SK-N-SH (cell line): ENCODE measurements at regions not wholly inside any gene's neighbourhood (a gene's known extent, or its start where the extent isn't known, plus 50 kb on each side); places are given as distances from the start of the nearest gene placed in this dataset.

Experiments used
- CTCF ChIA-PET: fragments of 300-600, 350-600 bp; formaldehyde crosslinking; extraction: SDS; loops from one replicate; lab custom pipeline; 2021; lab: Yijun Ruan, JAX
- POLR2A ChIA-PET: fragments of 350-600 bp; sonication (Branson Sonifier 250); formaldehyde crosslinking; extraction: SDS; loops from one replicate; lab custom pipeline; 2020; ENCODE audit warnings: antibody characterized with exemption, inconsistent platforms; lab: Yijun Ruan, JAX
- DNase-seq: peaks from one replicate; pipeline ENCODE4 v3.0.0; 2012
- H2AFZ ChIP-seq: fragments of 200-600 bp; sonication (generic); 2 replicates; pipeline ENCODE4 v1.8.1; 2016; ENCODE audit warnings: antibody characterized with exemption, mild to moderate bottlenecking, low read depth
- H3F3A ChIP-seq: fragments of 200-600 bp; sonication (generic); replicated peaks from 2 replicates; pipeline ENCODE3; 2016; ENCODE audit warnings: antibody characterized with exemption, mild to moderate bottlenecking; ENCODE audit not compliant: insufficient read depth
- H3K27ac ChIP-seq, 2 experiments: fragments of 200-500 bp in 1 of 2; fragments of 200-600 bp in 1 of 2; sonication (Bioruptor generic) in 1 of 2; sonication (generic), shearing (Covaris generic) in 1 of 2; 2 replicates each; pipeline versions ENCODE4 v1.5.1 to v1.6.1; 2014 to 2016; ENCODE audit warnings: low read depth in 2 of 2, inconsistent platforms in 1 of 2, low read length in 1 of 2, mild to moderate bottlenecking in 1 of 2, mixed read lengths in 1 of 2
- H3K27me3 ChIP-seq: fragments of 200-600 bp; sonication (generic), shearing (Covaris generic); 2 replicates; pipeline ENCODE4 v1.6.1; 2016; ENCODE audit warnings: mixed run types; ENCODE audit not compliant: insufficient read depth
- H3K36me3 ChIP-seq, 2 experiments: fragments of 200-500 bp in 1 of 2; fragments of 200-600 bp in 1 of 2; sonication (Bioruptor generic) in 1 of 2; sonication (generic) in 1 of 2; replicated peaks in 1 of 2; 2 replicates each; pipeline versions ENCODE3 to v1.5.1; 2014 to 2016; ENCODE audit warnings: low read length in 1 of 2, mild to moderate bottlenecking in 1 of 2; ENCODE audit not compliant: insufficient read depth in 2 of 2, control insufficient read depth in 1 of 2
- H3K4me1 ChIP-seq, 2 experiments: fragments of 200-500 bp in 1 of 2; fragments of 200-600 bp in 1 of 2; sonication (Bioruptor generic) in 1 of 2; sonication (generic), shearing (Covaris generic) in 1 of 2; 2 replicates each; pipeline versions ENCODE4 v1.5.1 to v1.6.1; 2014 to 2016; ENCODE audit warnings: low read depth in 1 of 2, low read length in 1 of 2, mixed run types in 1 of 2; ENCODE audit not compliant: insufficient read depth in 2 of 2, control insufficient read depth in 1 of 2
- H3K4me2 ChIP-seq: fragments of 200-600 bp; sonication (generic), shearing (Covaris generic); 2 replicates; pipeline ENCODE4 v1.6.1; 2017; ENCODE audit warnings: mixed run types
- H3K4me3 ChIP-seq, 2 experiments: fragments of 200-500 bp in 1 of 2; fragments of 200-600 bp in 1 of 2; sonication (Bioruptor generic) in 1 of 2; sonication (generic), shearing (Covaris generic) in 1 of 2; 2 replicates each; pipeline versions ENCODE4 v1.5.1 to v1.8.1; 2014 to 2016; ENCODE audit warnings: low read depth in 2 of 2, inconsistent platforms in 1 of 2, low read length in 1 of 2, mild to moderate bottlenecking in 1 of 2, mixed read lengths in 1 of 2, moderate library complexity in 1 of 2
- H3K79me2 ChIP-seq: fragments of 200-600 bp; sonication (generic); 2 replicates; pipeline ENCODE4 v1.8.1; 2017; ENCODE audit warnings: mild to moderate bottlenecking; ENCODE audit not compliant: insufficient read depth
- H3K9ac ChIP-seq: fragments of 200-600 bp; sonication (generic); 2 replicates; pipeline ENCODE4 v1.6.1; 2017; ENCODE audit warnings: mixed run types
- H3K9me2 ChIP-seq: fragments of 200-600 bp; sonication (generic); 2 replicates; pipeline ENCODE4 v1.6.1; 2017; ENCODE audit warnings: mixed run types
- H3K9me3 ChIP-seq: fragments of 200-600 bp; sonication (generic); 2 replicates; pipeline ENCODE4 v1.6.1; 2017; ENCODE audit warnings: mixed run types, mild to moderate bottlenecking, moderate library complexity
- H4K20me1 ChIP-seq: fragments of 200-600 bp; sonication (generic); 2 replicates; pipeline ENCODE4 v1.6.1; 2017; ENCODE audit warnings: mild to moderate bottlenecking, mixed run types; ENCODE audit not compliant: insufficient read depth
- EZH2phosphoT487 ChIP-seq: fragments of 200-600 bp; sonication (generic); IDR thresholded peaks from 2 replicates; pipeline ENCODE4 v1.6.1; 2017; ENCODE audit warnings: low read depth, mixed run types, mild to moderate bottlenecking, antibody characterized with exemption, moderate library complexity, borderline replicate concordance
- FOXJ3 ChIP-seq: sonication (generic); formaldehyde crosslinking; IDR thresholded peaks from 2 replicates; pipeline ENCODE4 v1.5.1; 2020; ENCODE audit warnings: mild to moderate bottlenecking, missing genetic modification reagents
- FOXM1 ChIP-seq: IDR thresholded peaks from 2 replicates; pipeline ENCODE4 v1.4.0; 2012; ENCODE audit warnings: low read depth, mild to moderate bottlenecking
- GATA2 ChIP-seq: sonication (generic); formaldehyde crosslinking; IDR thresholded peaks from 2 replicates; pipeline ENCODE4 v1.5.0; 2020; ENCODE audit warnings: mild to moderate bottlenecking, missing genetic modification reagents
- JUND ChIP-seq: IDR thresholded peaks from 2 replicates; pipeline ENCODE4 v1.4.0; 2012
- NRF1 ChIP-seq: IDR thresholded peaks from 2 replicates; pipeline ENCODE4 v1.6.1; 2012; ENCODE audit warnings: low read depth, mild to moderate bottlenecking, low read length
- PBX3 ChIP-seq: IDR thresholded peaks from 2 replicates; pipeline ENCODE4; 2012
- RAD21 ChIP-seq: IDR thresholded peaks from 2 replicates; pipeline ENCODE4 v1.6.1; 2012; ENCODE audit warnings: mild to moderate bottlenecking, low read length
- REST ChIP-seq: IDR thresholded peaks from 2 replicates; pipeline ENCODE4 v1.6.1; 2012; ENCODE audit warnings: mild to moderate bottlenecking, low read depth, low read length, moderate library complexity
- YY1 ChIP-seq: IDR thresholded peaks from 2 replicates; pipeline ENCODE4 v1.4.0; 2012; ENCODE audit warnings: low read depth, mild to moderate bottlenecking
- WGBS: methylation state at CpG from one replicate; pipeline ENCODE4 v1.1.6; 2017; ENCODE audit warnings: low lambda C conversion rate; 5-methylcytosine and 5-hydroxymethylcytosine counted together

GRCh38 chr1:187838335-187839293 lies 1009.9 kb downstream of the PLA2G4A start:
- WGBS, result 64% methylated on average over 7 of the region's 7 CpGs
- CTCF ChIA-PET, result no interaction called here

More at GRCh38 chr1:187838335-187839293, 1009.9 kb downstream of the PLA2G4A start:
- H3K9me2 ChIP-seq, result no peaks in the 10 kb centered on the region
- H3K9me3 ChIP-seq, result no peaks in the 10 kb centered on the region
- H3K27ac ChIP-seq, result no peak overlapping the region
- no peaks in the 10 kb centered on the region for H3K79me2 ChIP-seq
- POLR2A ChIA-PET, result no interaction called here
- no peak for DNase-seq
- H3K27me3 ChIP-seq, result no peaks in the 10 kb centered on the region
- H3K9ac ChIP-seq, result no peak overlapping the region
- H4K20me1 ChIP-seq, result no peaks in the 10 kb centered on the region
- H3K4me1 ChIP-seq, result no peaks in the 10 kb centered on the region; a peak in 1 of 4 replicates
- TF ChIP-seq NRF1, result no peak
- TF ChIP-seq EZH2phosphoT487, result no peak
- TF ChIP-seq FOXM1, result no peak
- TF ChIP-seq RAD21, result no peak
- no peak for TF ChIP-seq REST
- TF ChIP-seq GATA2, result no peak
- no peak for TF ChIP-seq PBX3
- TF ChIP-seq FOXJ3 (CRISPR knock-in tag), result no peak
- no peak for TF ChIP-seq YY1
- no peak for TF ChIP-seq JUND
- peaks cover 0 to 2% of the 10 kb centered on the region in 2 experiments for H3K36me3 ChIP-seq
- no peaks in the 10 kb centered on the region for H3F3A ChIP-seq
- no peak overlapping the region for H3K4me3 ChIP-seq
- no peak overlapping the region for H2AFZ ChIP-seq
- no peak overlapping the region for H3K4me2 ChIP-seq
